Fibroblast of mammary gland (primary cell): ENCODE measurements at regions not wholly inside any gene's neighbourhood (a gene's known extent, or its start where the extent isn't known, plus 50 kb on each side); places are given as distances from the start of the nearest gene placed in this dataset.

Source experiments
- DNase-seq: peaks from one replicate; pipeline ENCODE4 v3.0.0-alpha.2; 2010; ENCODE audit warnings: low read depth
- H3K4me3 ChIP-seq: 2 replicates; pipeline ENCODE4 v1.5.1; 2011; ENCODE audit warnings: low read depth, mild to moderate bottlenecking, low read length, moderate library complexity; ENCODE audit not compliant: control insufficient read depth
- TF ChIP-seq, protein P1 (sequence below): conservative IDR thresholded peaks from 2 replicates; pipeline ENCODE4 v1.5.1; 2011; ENCODE audit warnings: low read depth, low read length, inconsistent platforms; ENCODE audit not compliant: control insufficient read depth, insufficient read depth

DNA sequence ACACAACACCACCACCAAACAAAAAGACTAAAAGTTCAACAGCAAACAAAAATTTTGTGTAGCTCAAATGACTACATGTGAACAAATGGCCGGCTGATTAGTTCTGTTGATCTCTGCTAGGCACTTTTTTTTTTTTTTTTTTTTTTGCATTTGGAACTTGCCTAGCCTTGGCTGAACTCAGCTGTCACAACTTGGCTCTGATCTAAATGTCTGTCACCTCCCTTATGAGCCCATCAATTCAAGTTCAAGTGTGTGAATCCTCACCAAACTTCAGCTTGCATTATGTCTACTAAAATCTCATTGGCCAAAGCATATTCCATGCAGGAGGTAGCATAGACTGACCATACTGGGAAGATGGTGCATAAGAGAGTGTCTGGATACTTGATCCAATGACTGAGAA, 606.5 kb upstream of the ADGRL4 start:
- TF ChIP-seq, protein P1, sequence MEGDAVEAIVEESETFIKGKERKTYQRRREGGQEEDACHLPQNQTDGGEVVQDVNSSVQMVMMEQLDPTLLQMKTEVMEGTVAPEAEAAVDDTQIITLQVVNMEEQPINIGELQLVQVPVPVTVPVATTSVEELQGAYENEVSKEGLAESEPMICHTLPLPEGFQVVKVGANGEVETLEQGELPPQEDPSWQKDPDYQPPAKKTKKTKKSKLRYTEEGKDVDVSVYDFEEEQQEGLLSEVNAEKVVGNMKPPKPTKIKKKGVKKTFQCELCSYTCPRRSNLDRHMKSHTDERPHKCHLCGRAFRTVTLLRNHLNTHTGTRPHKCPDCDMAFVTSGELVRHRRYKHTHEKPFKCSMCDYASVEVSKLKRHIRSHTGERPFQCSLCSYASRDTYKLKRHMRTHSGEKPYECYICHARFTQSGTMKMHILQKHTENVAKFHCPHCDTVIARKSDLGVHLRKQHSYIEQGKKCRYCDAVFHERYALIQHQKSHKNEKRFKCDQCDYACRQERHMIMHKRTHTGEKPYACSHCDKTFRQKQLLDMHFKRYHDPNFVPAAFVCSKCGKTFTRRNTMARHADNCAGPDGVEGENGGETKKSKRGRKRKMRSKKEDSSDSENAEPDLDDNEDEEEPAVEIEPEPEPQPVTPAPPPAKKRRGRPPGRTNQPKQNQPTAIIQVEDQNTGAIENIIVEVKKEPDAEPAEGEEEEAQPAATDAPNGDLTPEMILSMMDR = no peak
- DNase-seq = no peak

GRCh38 chr1:79604490-79605198, 598.1 kb upstream of the ADGRL4 start:
- no peak for DNase-seq
- H3K4me3 ChIP-seq = no peak overlapping the region
- TF ChIP-seq, protein P1 = no peak

More for the DNA sequence above, 606.5 kb upstream of the ADGRL4 start:
- no peak overlapping the region for H3K4me3 ChIP-seq

DNA sequence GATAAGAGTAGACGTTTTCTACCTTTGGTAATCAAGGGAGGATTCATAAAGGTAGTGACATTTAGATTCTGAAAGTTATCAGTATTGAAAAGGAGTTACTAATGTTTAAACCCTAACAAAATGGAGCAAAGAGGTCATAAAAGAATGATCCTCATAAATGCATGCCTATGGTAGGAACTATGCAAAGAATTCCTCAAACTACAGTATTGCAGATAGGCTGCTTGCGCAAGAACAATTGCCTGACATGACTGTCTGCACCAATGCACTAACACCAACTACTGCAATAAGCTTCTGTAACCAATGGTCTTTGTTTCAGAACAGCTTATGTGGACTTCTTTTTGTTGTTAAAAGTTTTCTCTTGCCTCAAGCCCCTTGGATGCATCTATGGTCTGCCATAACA, 597.3 kb upstream of the ADGRL4 start:
- H3K4me3 ChIP-seq = no peak overlapping the region
- DNase-seq = peak; percentile 51
- TF ChIP-seq, protein P1 = no peak

DNA sequence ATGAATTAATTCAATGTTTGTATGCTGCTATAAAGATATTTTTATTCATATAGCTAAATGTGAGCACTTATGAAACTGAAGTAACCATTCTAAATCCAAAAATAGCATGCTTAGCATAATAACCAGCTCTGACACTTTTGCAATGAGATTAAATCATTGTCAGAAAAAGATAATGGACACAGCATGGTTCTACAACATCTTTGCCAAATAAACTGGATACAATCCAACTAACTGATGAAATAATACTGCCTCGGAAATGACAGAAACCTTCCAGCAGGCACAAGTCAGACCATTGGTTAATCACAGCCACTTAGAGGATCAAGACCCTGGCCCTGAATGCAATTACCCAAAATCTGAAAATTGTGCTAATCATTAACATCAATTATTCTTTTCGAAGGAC, 592.7 kb upstream of the ADGRL4 start:
- no peak for DNase-seq
- TF ChIP-seq, protein P1 = no peak
- no peak overlapping the region for H3K4me3 ChIP-seq

DNA sequence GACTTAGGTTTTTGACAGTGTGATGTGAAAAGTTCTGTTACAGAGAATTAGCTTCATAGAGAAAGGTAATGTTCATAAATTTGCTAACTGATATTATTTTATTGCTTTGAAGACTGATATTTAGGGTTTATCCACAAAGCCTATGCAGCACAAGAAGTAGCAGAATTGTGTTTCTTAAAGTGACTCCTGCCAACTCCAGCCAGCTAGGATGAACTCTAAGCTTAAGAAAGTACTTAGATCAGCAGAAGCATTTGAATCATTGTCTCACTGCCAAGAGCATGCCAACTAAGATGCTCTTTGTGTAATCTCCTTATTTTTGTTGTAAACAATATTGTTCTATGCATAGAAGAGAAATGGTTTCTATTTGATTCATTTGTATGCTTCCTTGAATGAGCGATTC, 589.4 kb upstream of the ADGRL4 start:
- no peak overlapping the region for H3K4me3 ChIP-seq
- DNase-seq = no peak
- TF ChIP-seq, protein P1 = no peak

DNA sequence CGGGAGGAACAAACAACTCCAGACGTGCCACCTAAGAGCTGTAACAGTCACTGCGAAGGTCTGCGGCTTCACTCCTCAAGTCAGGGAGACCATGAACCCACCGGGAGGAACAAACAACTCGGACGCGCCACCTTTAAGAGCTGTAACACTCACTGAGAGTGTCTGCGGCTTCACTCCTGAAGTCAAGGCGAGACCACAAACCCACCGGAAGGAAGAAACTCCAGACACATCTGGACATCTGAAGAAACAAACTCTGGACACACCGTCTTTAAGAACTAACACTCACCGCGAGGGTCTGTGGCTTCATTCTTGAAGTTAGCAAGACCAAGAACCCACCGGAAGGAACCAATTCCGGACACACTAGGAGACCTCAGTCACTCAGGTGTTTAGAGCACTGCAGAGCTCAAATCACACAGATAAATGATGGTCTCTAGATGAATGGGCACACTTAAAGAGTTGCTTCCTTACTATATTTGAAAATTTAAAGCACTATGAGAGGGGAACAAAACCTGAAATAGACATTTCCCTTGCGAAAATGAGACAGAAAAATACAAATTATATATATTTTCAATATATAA, 587.7 kb upstream of the ADGRL4 start:
- TF ChIP-seq, protein P1 = no peak
- no peak for DNase-seq
- no peak overlapping the region for H3K4me3 ChIP-seq
